ENCODE measurements at regions not wholly inside any gene's neighbourhood (a gene's known extent, or its start where the extent isn't known, plus 50 kb on each side); places are given as distances from the start of the nearest gene placed in this dataset.

GRCh38 chr3:181862502-181862901 is 150.8 kb downstream of the SOX2 start:
- TF ChIP-seq CTCF (IDR thresholded peaks at IDR 0.05): no peak
- TF ChIP-seq POLR2A (IDR thresholded peaks at IDR 0.05): no peak

Measured in body of pancreas (tissue), 4 donors.